ENCODE measurements at regions not wholly inside any gene's neighbourhood (a gene's known extent, or its start where the extent isn't known, plus 50 kb on each side); places are given as distances from the start of the nearest gene placed in this dataset.

DNA sequence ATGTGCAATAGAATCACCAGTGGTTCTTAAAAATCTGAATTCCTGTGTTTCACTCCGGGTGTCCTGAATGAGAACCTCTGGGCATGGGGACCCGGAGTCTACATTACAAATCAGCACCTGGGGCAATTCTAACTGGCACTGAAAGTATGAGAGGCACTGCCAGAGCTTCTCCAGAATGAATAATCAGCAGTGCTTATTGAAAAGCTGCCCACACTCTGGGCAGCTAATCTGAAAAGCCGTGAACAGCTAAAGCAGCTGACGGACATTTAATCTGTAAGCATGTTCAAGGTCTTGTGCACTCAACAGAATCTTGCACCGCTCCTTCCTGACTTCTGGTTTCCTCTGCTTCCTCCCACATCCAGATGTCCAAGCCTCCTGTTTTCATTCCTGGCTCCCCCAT, 113.3 kb upstream of the KIF5B start:
- TF ChIP-seq, protein P1, sequence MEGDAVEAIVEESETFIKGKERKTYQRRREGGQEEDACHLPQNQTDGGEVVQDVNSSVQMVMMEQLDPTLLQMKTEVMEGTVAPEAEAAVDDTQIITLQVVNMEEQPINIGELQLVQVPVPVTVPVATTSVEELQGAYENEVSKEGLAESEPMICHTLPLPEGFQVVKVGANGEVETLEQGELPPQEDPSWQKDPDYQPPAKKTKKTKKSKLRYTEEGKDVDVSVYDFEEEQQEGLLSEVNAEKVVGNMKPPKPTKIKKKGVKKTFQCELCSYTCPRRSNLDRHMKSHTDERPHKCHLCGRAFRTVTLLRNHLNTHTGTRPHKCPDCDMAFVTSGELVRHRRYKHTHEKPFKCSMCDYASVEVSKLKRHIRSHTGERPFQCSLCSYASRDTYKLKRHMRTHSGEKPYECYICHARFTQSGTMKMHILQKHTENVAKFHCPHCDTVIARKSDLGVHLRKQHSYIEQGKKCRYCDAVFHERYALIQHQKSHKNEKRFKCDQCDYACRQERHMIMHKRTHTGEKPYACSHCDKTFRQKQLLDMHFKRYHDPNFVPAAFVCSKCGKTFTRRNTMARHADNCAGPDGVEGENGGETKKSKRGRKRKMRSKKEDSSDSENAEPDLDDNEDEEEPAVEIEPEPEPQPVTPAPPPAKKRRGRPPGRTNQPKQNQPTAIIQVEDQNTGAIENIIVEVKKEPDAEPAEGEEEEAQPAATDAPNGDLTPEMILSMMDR (conservative IDR thresholded peaks at IDR 0.05): no peak
- TF ChIP-seq ZFX (IDR thresholded peaks at IDR 0.05): no peak
